GM12878 (cell line): ENCODE measurements at regions not wholly inside any gene's neighbourhood (a gene's known extent, or its start where the extent isn't known, plus 50 kb on each side); places are given as distances from the start of the nearest gene placed in this dataset.

Source experiments
- ATAC-seq: fragments of 200-7000 bp; cut with Tn5 transposase; 3 replicates; pipeline ENCODE4 v1.9.1; 2020; ENCODE audit warnings: mild to moderate bottlenecking, moderate library complexity
- BruUV-seq: library from RNA; stranded (reverse); fragments of 400-500 nt; replicated peaks from 2 replicates; lab custom pipeline; 2021; lab: Mats Ljungman, UMichigan
- CTCF ChIA-PET: fragments of 300-600 bp; sonication (Branson Sonifier 250); formaldehyde crosslinking; extraction: SDS; loops from one replicate; lab custom pipeline; 2021; ENCODE audit warnings: inconsistent platforms; lab: Yijun Ruan, JAX
- POLR2A ChIA-PET: fragments of 350-600 bp; formaldehyde crosslinking; extraction: SDS; loops from one replicate; lab custom pipeline; 2021; ENCODE audit warnings: inconsistent platforms; lab: Charles Lee
- RAD21 ChIA-PET: fragments of 300-600 bp; sonication (Branson Sonifier 250); formaldehyde crosslinking; loops from one replicate; lab custom pipeline; 2023; ENCODE audit warnings: antibody characterized with exemption; ENCODE audit not compliant: unreplicated experiment; lab: Charles Lee
- SMC1A ChIA-PET: fragments of 300-600 bp; sonication (Branson Sonifier 250); formaldehyde crosslinking; loops from one replicate; lab custom pipeline; 2023; ENCODE audit not compliant: unreplicated experiment, uncharacterized antibody; lab: Charles Lee
- DNase-seq: peaks from one replicate; pipeline ENCODE4 v3.0.0-alpha.2; 2011; ENCODE audit warnings: low read depth, low spot score
- FAIRE-seq: peaks from 3 replicates; lab custom pipeline; 2011; peaks lifted over from hg19 to GRCh38; lab: Jason Lieb, UNC
- H2AFZ ChIP-seq: 2 replicates; pipeline ENCODE4 v1.6.0; 2011; ENCODE audit warnings: low read depth, low read length, control low read depth; ENCODE audit not compliant: control insufficient read depth
- H3K27ac ChIP-seq: 2 replicates; pipeline ENCODE4 v1.5.1; 2011; ENCODE audit warnings: control low read depth; ENCODE audit not compliant: control insufficient read depth, insufficient read depth
- H3K27me3 ChIP-seq, 2 experiments: replicated peaks in 1 of 2; 2 replicates each; pipeline versions ENCODE4 v1.6.0 to v1.6.1; 2011; ENCODE audit warnings: low read length in 1 of 2; ENCODE audit not compliant: control insufficient read depth in 2 of 2, insufficient read depth in 2 of 2
- H3K36me3 ChIP-seq, 2 experiments: 2 replicates each; pipeline ENCODE4 v1.5.1; 2011; ENCODE audit warnings: low read length in 1 of 2; ENCODE audit not compliant: control insufficient read depth in 2 of 2, insufficient read depth in 2 of 2
- H3K4me1 ChIP-seq: 2 replicates; pipeline ENCODE4 v1.6.1; 2011; ENCODE audit warnings: mild to moderate bottlenecking, low read length, moderate library complexity, mixed read lengths; ENCODE audit not compliant: control insufficient read depth, insufficient read depth
- H3K4me2 ChIP-seq: 2 replicates; pipeline ENCODE4 v1.6.0; 2011; ENCODE audit warnings: control low read depth; ENCODE audit not compliant: control insufficient read depth, insufficient read depth
- H3K4me3 ChIP-seq: fragments of 200-600 bp; sonication (generic); 2 replicates; pipeline ENCODE4 v1.5.1; 2016
- H3K79me2 ChIP-seq: 2 replicates; pipeline ENCODE4 v1.6.0; 2011; ENCODE audit warnings: low read length; ENCODE audit not compliant: control insufficient read depth, insufficient read depth
- H3K9ac ChIP-seq: 2 replicates; pipeline ENCODE4 v1.8.0; 2011; ENCODE audit warnings: low read length, control low read depth, mixed read lengths; ENCODE audit not compliant: control insufficient read depth, insufficient read depth
- H3K9me3 ChIP-seq: replicated peaks from 3 replicates; pipeline ENCODE4 v1.5.1; 2011; ENCODE audit warnings: mild to moderate bottlenecking, low read length; ENCODE audit not compliant: control insufficient read depth, insufficient read depth
- H4K20me1 ChIP-seq: 2 replicates; pipeline ENCODE4 v1.6.0; 2011; ENCODE audit not compliant: control insufficient read depth, insufficient read depth
- ATF7 ChIP-seq: fragments of 450-650 bp; IDR thresholded peaks from 2 replicates; pipeline ENCODE4 v1.6.1; 2016; ENCODE audit warnings: low read depth, mild to moderate bottlenecking
- E4F1 ChIP-seq: fragments of 450-650 bp; IDR thresholded peaks from 2 replicates; pipeline ENCODE4 v1.6.1; 2018; ENCODE audit warnings: borderline replicate concordance, mild to moderate bottlenecking; ENCODE audit not compliant: partially characterized antibody
- MEF2B ChIP-seq: fragments of 450-650 bp; IDR thresholded peaks from 2 replicates; pipeline ENCODE4 v1.6.1; 2018; ENCODE audit warnings: mild to moderate bottlenecking, moderate library complexity; ENCODE audit not compliant: partially characterized antibody, poor library complexity, severe bottlenecking
- MLLT1 ChIP-seq: fragments of 450-650 bp; IDR thresholded peaks from 2 replicates; pipeline ENCODE4 v1.6.1; 2016; ENCODE audit warnings: mild to moderate bottlenecking
- WGBS: methylation state at CpG from one replicate; pipeline ENCODE4 v1.1.6; 2016; ENCODE audit warnings: low lambda C conversion rate; ENCODE audit not compliant: insufficient replicate concordance, insufficient coverage; ENCODE audit errors: missing lambda C conversion rate; 5-methylcytosine and 5-hydroxymethylcytosine counted together
- in situ Hi-C: fragments of 300-500 bp; cut with MboI; formaldehyde crosslinking; loops from 9 replicates; pipeline ENCODE4 v1.14.3; 2018; ENCODE audit warnings: mixed read lengths
- intact Hi-C: fragments of 100-400 bp; cut with micrococcal nuclease; formaldehyde crosslinking; loops from one replicate; pipeline ENCODE4 v1.14.2; 2022; ENCODE audit not compliant: unreplicated experiment

- Histone ChIP-seq H3K4me1 (no peaks in the 10 kb centered on the region), H4K20me1 (no peaks in the 10 kb centered on the region), H3K9me3 (no peaks in the 10 kb centered on the region), H3K9ac (no peak overlapping the region), H3K4me2 (no peak overlapping the region), H3K79me2 (no peaks in the 10 kb centered on the region), H3K36me3 (no peaks in the 10 kb centered on the region), H3K27ac (no peak overlapping the region), H3K27me3 (no peaks in the 10 kb centered on the region), H3K4me3 (no peak overlapping the region), H2AFZ (no peak overlapping the region)
- FAIRE-seq (no peak), DNase-seq (no peak), ATAC-seq (no peak)
- 31% methylated on average over 6 of the region's 6 CpGs for WGBS
- no peak for TF ChIP-seq E4F1
- TF ChIP-seq ATF7: no peak
- TF ChIP-seq MLLT1: no peak
- TF ChIP-seq MEF2B: no peak
- in situ Hi-C loops: no loop called here
- intact Hi-C loops: no loop called here
- ChIA-PET CTCF (interaction anchor here (1.1 to 1.9 kb wide), 3 partner anchors 21 to 119 kb away, joined by 3 to 6 read pairs (median 6); no protein-coding TSS in a partner anchor), POLR2A (no interaction called here), RAD21 (interaction anchor here (1.6 kb wide), 1 partner anchor 21 kb away, joined by 4 read pairs; no protein-coding TSS in a partner anchor), SMC1A (interaction anchor here (0.7 to 2.1 kb wide), 3 partner anchors 17 to 98 kb away, joined by 3 to 8 read pairs (median 3); no protein-coding TSS in a partner anchor)
- BruUV-seq: no TSS peak
Measured at GRCh38 chr6:84449220-84449619, 221.8 kb upstream of the CEP162 start.
